ENCODE measurements at regions not wholly inside any gene's neighbourhood (a gene's known extent, or its start where the extent isn't known, plus 50 kb on each side); places are given as distances from the start of the nearest gene placed in this dataset.

GRCh38 chr4:85391071-85391470 is 83.9 kb upstream of the ARHGAP24 start:
- TF ChIP-seq POLR2A (IDR thresholded peaks at IDR 0.05; ENCODE audit: extremely low read depth, insufficient read length) (no peak), MYC (IDR thresholded peaks at IDR 0.05; ENCODE audit: low read depth, low read length) (no peak)
- TF ChIP-seq, protein P1, sequence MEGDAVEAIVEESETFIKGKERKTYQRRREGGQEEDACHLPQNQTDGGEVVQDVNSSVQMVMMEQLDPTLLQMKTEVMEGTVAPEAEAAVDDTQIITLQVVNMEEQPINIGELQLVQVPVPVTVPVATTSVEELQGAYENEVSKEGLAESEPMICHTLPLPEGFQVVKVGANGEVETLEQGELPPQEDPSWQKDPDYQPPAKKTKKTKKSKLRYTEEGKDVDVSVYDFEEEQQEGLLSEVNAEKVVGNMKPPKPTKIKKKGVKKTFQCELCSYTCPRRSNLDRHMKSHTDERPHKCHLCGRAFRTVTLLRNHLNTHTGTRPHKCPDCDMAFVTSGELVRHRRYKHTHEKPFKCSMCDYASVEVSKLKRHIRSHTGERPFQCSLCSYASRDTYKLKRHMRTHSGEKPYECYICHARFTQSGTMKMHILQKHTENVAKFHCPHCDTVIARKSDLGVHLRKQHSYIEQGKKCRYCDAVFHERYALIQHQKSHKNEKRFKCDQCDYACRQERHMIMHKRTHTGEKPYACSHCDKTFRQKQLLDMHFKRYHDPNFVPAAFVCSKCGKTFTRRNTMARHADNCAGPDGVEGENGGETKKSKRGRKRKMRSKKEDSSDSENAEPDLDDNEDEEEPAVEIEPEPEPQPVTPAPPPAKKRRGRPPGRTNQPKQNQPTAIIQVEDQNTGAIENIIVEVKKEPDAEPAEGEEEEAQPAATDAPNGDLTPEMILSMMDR (IDR thresholded peaks at IDR 0.05; ENCODE audit: low read depth, low read length): no peak
- TF ChIP-seq, protein P2, sequence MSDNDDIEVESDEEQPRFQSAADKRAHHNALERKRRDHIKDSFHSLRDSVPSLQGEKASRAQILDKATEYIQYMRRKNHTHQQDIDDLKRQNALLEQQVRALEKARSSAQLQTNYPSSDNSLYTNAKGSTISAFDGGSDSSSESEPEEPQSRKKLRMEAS (IDR thresholded peaks at IDR 0.05; ENCODE audit: low read depth, low read length): no peak
- no peak overlapping the region for H3K4me3 ChIP-seq (ENCODE audit: low read depth, low read length)
- DNase-seq (ENCODE audit: low read depth): no peak

GRCh38 chr4:85391589-85392410 is 83.2 kb upstream of the ARHGAP24 start:
- DNase-seq (ENCODE audit: low read depth): no peak
- no peak overlapping the region for H3K4me3 ChIP-seq (ENCODE audit: low read depth, low read length)
- no peak for TF ChIP-seq MYC (IDR thresholded peaks at IDR 0.05; ENCODE audit: low read depth, low read length)
- TF ChIP-seq, protein P2 (IDR thresholded peaks at IDR 0.05; ENCODE audit: low read depth, low read length): no peak
- no peak for TF ChIP-seq POLR2A (IDR thresholded peaks at IDR 0.05; ENCODE audit: extremely low read depth, insufficient read length)
- TF ChIP-seq, protein P1 (IDR thresholded peaks at IDR 0.05; ENCODE audit: low read depth, low read length): no peak

DNA sequence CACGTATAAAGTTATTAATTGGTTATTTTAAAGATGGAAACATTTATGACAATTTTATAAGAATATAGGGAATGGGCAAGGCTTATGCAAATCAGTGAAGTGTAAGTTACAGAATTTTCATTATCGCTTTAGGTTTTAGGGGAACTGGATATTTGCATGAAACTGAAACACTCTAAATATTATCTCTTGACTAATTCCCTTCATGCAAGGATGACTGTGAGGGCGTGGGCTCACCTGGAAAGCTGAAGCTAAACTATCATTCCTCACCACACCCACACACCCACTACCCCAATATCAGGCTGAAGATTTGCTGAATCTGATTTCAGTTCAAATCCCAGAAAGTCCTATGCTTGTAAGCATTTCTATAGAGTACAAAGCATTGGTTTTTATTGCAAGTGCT is 81.7 kb upstream of the ARHGAP24 start:
- H3K4me3 ChIP-seq (ENCODE audit: low read depth, low read length): no peak overlapping the region
- DNase-seq (ENCODE audit: low read depth): no peak
- TF ChIP-seq POLR2A (IDR thresholded peaks at IDR 0.05; ENCODE audit: extremely low read depth, insufficient read length): no peak
- TF ChIP-seq, protein P1 (IDR thresholded peaks at IDR 0.05; ENCODE audit: low read depth, low read length): no peak
- TF ChIP-seq, protein P2 (IDR thresholded peaks at IDR 0.05; ENCODE audit: low read depth, low read length): no peak
- no peak for TF ChIP-seq MYC (IDR thresholded peaks at IDR 0.05; ENCODE audit: low read depth, low read length)

- H3K4me3 ChIP-seq (ENCODE audit: low read depth, low read length): no peak overlapping the region
- TF ChIP-seq, protein P2 (IDR thresholded peaks at IDR 0.05; ENCODE audit: low read depth, low read length): no peak
- TF ChIP-seq, protein P1 (IDR thresholded peaks at IDR 0.05; ENCODE audit: low read depth, low read length): no peak
- TF ChIP-seq POLR2A (IDR thresholded peaks at IDR 0.05; ENCODE audit: extremely low read depth, insufficient read length) (no peak), MYC (IDR thresholded peaks at IDR 0.05; ENCODE audit: low read depth, low read length) (no peak)
Observed at GRCh38 chr4:85398276-85398675, 76.7 kb upstream of the ARHGAP24 start.

GRCh38 chr4:85399270-85399669 is 75.7 kb upstream of the ARHGAP24 start:
- no peak for DNase-seq (ENCODE audit: low read depth)
- TF ChIP-seq, protein P1 (IDR thresholded peaks at IDR 0.05; ENCODE audit: low read depth, low read length): no peak
- TF ChIP-seq, protein P2 (IDR thresholded peaks at IDR 0.05; ENCODE audit: low read depth, low read length): no peak
- no peak for TF ChIP-seq POLR2A (IDR thresholded peaks at IDR 0.05; ENCODE audit: extremely low read depth, insufficient read length)
- no peak for TF ChIP-seq MYC (IDR thresholded peaks at IDR 0.05; ENCODE audit: low read depth, low read length)
- no peak overlapping the region for H3K4me3 ChIP-seq (ENCODE audit: low read depth, low read length)

More at GRCh38 chr4:85398276-85398675, 76.7 kb upstream of the ARHGAP24 start:
- no peak for DNase-seq (ENCODE audit: low read depth)
